ACHN (cell line): ENCODE measurements at regions not wholly inside any gene's neighbourhood (a gene's known extent, or its start where the extent isn't known, plus 50 kb on each side); places are given as distances from the start of the nearest gene placed in this dataset.

Source experiments
- DNase-seq: peaks from one replicate; pipeline ENCODE4 v3.0.0-alpha.2; 2015
- in situ Hi-C: cut with HindIII; loops from 2 replicates; pipeline ENCODE4 v1.10.0; 2017; ENCODE audit warnings: low sequenced_read_pairs, low pct_ligation_motif_present, low pct_unique_long_range_greater_than_20kb

GRCh38 chr15:38708672-38709180 is 144.1 kb upstream of the RASGRP1 start:
- no peak for DNase-seq
- in situ Hi-C loops = no loop called here

DNA sequence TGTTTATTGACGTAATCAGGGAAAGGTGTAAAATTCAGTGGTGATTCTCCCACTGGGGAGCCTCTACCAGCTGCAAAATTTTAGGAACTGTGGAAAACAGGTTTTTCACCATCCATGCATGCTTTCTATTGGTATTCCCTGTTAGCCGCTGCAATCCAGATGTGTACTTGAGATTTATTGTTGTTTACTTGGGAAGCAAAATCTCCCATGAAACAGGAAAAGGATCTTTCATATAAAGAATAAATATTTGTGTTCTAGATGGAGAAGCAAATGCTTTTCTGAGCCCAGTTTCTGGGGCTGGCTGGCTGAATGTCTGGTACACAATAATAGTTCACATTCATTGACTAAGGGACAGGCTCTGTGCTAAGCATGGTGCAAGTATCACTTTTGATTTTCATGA is 144.6 kb upstream of the RASGRP1 start:
- in situ Hi-C loops = no loop called here
- DNase-seq = no peak

GRCh38 chr15:38714309-38715072 is 149.9 kb upstream of the RASGRP1 start:
- DNase-seq = peak; percentile 91
- in situ Hi-C loops = no loop called here

- in situ Hi-C loops = no loop called here
- no peak for DNase-seq
Observed at GRCh38 chr15:38720893-38721567, 156.4 kb upstream of the RASGRP1 start.

- DNase-seq = no peak
- in situ Hi-C loops = no loop called here
Observed at GRCh38 chr15:38721568-38721945, 156.9 kb upstream of the RASGRP1 start.

- in situ Hi-C loops = no loop called here
Observed at GRCh38 chr15:38722236-38722635, 157.6 kb upstream of the RASGRP1 start.

DNA sequence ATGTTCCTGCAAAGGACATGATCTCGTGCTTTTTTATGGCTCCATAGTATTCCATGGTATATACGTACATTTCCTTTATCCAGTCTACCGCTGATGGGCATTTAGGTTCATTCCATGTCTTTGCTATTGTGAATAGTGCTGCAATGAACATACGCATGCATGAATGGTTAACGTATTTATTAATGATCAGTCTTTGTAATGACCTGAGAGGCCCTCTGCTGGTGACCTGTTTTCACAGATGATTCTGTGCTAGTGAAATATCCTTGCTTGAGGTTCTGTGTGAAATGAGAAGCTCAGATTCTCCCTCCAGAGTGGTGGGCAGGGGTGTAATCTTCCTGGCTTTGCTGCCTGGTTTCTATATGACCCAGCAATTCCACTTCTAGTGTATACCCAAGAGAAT is 160.2 kb upstream of the RASGRP1 start:
- in situ Hi-C loops = no loop called here
- no peak for DNase-seq

More at GRCh38 chr15:38722236-38722635, 157.6 kb upstream of the RASGRP1 start:
- DNase-seq = no peak

DNA sequence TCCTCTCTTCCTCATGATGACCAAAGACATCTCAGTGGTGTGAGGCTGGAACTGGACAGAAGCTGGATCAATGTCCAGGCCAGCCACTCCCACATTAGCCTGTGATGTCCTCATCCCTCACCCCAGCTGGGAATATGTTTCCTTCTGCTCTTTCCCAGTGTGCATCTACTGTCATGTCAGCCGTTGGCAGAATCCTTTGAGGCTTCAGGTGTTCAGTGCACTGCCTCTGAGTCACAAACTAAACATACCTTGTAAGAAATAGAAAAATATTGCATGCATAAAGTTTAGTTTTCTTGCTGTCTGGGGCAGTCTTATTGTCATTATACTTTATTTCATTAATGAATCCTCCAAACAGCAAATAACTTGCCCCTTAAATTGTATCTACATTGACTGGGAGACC is 161.6 kb upstream of the RASGRP1 start:
- in situ Hi-C loops = no loop called here
- no peak for DNase-seq

DNA sequence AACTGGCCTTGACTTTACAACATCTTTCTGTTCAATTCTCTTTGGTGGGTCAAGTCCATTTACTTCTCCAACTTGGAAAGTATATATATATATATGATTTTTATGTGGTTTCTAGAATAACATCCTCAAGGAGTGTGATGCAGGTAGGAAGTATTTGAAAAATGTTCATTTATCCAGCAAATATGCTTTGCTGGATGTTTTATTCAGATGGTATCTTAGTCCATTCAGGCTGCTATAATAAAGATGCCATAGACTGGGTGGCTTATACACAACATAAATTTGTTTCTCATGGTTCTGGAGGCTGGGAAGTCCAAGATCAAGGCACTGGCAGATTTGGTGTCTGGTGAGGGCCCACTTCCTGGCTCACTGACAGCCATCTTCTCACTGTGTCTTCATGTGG is 168.7 kb upstream of the RASGRP1 start:
- in situ Hi-C loops = no loop called here

DNA sequence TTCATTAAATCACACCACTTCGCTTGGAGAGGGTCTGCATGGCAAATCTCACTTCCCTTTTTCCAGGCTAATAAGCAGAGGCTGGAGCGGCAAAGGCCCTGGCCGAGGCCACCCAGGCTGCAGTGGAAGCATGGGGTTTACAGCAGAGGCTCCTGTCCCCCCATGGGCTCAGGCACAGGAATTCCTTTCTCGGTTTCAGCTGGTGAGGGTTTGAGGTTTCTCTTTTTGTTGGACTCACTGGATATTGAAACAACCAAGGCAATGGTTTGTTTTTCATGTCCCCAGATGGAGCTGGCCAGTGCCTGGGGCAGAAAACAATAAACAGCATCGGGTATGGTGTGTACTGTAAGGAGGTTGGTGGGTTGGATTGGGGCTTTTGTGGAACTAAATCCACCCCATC is 175.6 kb upstream of the RASGRP1 start:
- DNase-seq = no peak
- in situ Hi-C loops = no loop called here

More for the DNA sequence above, 168.7 kb upstream of the RASGRP1 start:
- no peak for DNase-seq

DNA sequence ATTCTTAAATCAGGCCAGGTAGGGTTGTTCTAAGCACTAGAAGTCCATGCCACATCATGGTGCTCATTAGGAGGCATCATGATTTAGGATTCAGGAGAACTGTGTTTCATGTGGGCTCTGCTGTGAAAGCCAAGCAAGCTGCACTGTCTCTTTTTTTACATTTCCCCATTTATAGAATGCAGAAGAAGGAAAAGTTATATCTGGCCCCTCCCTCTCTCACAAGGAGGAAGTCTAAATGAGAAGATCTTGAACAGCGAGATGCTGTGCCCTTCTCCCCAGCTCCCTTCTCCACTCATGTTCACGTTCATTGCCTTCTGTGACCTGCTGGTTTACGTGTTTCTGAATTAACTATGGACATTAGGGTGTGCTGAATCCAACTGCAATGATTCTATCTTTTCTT is 178.5 kb upstream of the RASGRP1 start:
- DNase-seq = no peak
- in situ Hi-C loops = no loop called here

- no peak for DNase-seq
- in situ Hi-C loops = no loop called here
Observed at GRCh38 chr15:38745126-38745525, 180.5 kb upstream of the RASGRP1 start.

GRCh38 chr15:38745626-38746025 is 181.0 kb upstream of the RASGRP1 start:
- in situ Hi-C loops = no loop called here

DNA sequence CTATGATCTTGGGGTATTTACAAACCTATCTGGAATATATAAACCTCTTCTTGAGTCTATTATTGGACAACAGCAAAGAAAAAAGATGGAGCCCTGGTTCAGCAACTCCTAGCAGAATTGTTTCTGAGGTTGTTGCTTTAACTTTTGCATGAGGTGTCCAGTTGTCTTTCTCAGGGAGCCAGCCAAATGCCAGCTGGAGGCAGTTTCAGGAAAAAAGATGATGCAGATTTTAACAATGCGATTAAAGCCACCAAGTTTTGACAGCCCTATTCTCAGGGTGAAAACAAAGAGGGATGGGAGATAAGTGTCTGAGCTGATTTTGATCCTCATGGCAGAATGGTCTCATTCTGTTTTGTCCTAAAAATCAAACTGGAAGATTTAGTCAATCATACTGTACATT is 181.6 kb upstream of the RASGRP1 start:
- in situ Hi-C loops = no loop called here
- DNase-seq = no peak

More at GRCh38 chr15:38745626-38746025, 181.0 kb upstream of the RASGRP1 start:
- no peak for DNase-seq

- DNase-seq = no peak
- in situ Hi-C loops = no loop called here
Observed at GRCh38 chr15:38748710-38749109, 184.1 kb upstream of the RASGRP1 start.

- in situ Hi-C loops = no loop called here
- DNase-seq = no peak
Observed at GRCh38 chr15:38750786-38751185, 186.2 kb upstream of the RASGRP1 start.

- no peak for DNase-seq
- in situ Hi-C loops = no loop called here
Observed at GRCh38 chr15:38755718-38756117, 191.1 kb upstream of the RASGRP1 start.

- in situ Hi-C loops = no loop called here
Observed at GRCh38 chr15:38756441-38756840, 191.8 kb upstream of the RASGRP1 start.

GRCh38 chr15:38758043-38758442 is 193.4 kb upstream of the RASGRP1 start:
- in situ Hi-C loops = no loop called here
- DNase-seq = no peak

More at GRCh38 chr15:38756441-38756840, 191.8 kb upstream of the RASGRP1 start:
- DNase-seq = no peak

DNA sequence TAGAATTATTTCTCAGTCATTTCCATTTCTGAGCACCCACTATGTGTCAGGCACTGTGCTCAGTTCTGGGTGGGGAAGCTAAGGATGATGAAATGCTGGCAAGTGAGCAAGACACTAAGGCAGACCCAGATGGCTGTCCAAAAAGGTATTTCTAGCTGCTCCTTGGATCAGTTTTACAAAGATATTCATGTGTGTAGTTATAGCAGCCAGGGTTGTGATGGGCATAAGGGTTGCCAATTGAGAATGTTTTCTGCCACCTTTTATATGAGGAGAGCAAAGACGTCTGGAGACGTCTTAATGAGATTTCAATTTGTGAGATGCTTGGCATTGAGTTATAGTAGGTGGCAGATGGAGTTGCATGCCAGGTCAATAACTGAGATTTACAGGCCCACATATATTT is 197.1 kb upstream of the RASGRP1 start:
- in situ Hi-C loops = no loop called here
- no peak for DNase-seq
